Stimulated activated CD4-positive, alpha-beta T cell treated with anti-CD3 and anti-CD28 coated beads, Interleukin-1b, Interleukin-23, amount 100 ng/mL, for 1 hour (primary cell): ENCODE measurements at regions not wholly inside any gene's neighbourhood (a gene's known extent, or its start where the extent isn't known, plus 50 kb on each side); places are given as distances from the start of the nearest gene placed in this dataset.
A peak's percentile ranks its signal among the peaks of the same experiment; 100 is the strongest.

Experiments
- DNase-seq, 2 donors: peaks; one replicate each; pipeline ENCODE4 v3.0.0-alpha.2; 2020; ENCODE audit warnings: low read depth in 2 of 2

GRCh38 chr12:69062621-69063237, 129.8 kb upstream of the CPM start:
- DNase-seq = no peak

GRCh38 chr12:69064734-69065443, 131.9 kb upstream of the CPM start:
- no peak for DNase-seq

- DNase-seq = no peak
Observed at GRCh38 chr12:69065775-69066174, 132.8 kb upstream of the CPM start.

GRCh38 chr12:69066492-69067373, 133.8 kb upstream of the CPM start:
- DNase-seq = no peak

GRCh38 chr12:69067713-69068112, 134.7 kb upstream of the CPM start:
- no peak for DNase-seq

GRCh38 chr12:69068448-69068847, 135.5 kb upstream of the CPM start:
- no peak for DNase-seq

GRCh38 chr12:69069479-69069878, 136.5 kb upstream of the CPM start:
- DNase-seq = no peak

GRCh38 chr12:69070319-69071090, 137.5 kb upstream of the CPM start:
- DNase-seq = peak in 1 of 2 donors; percentile 39

- no peak for DNase-seq
Observed at GRCh38 chr12:69071091-69071370, 138.1 kb upstream of the CPM start.

- no peak for DNase-seq
Observed at GRCh38 chr12:69073035-69073434, 140.1 kb upstream of the CPM start.

- no peak for DNase-seq
Observed at GRCh38 chr12:69074556-69075349, 141.8 kb upstream of the CPM start.

- DNase-seq = no peak
Observed at GRCh38 chr12:69083689-69084088, 150.7 kb upstream of the CPM start.

- DNase-seq = no peak
Observed at GRCh38 chr12:69084816-69085378, 151.9 kb upstream of the CPM start.

GRCh38 chr12:69085852-69086251, 152.9 kb upstream of the CPM start:
- DNase-seq = no peak

GRCh38 chr12:69087986-69088385, 151.4 kb upstream of the CPSF6 start:
- no peak for DNase-seq

GRCh38 chr12:69090722-69091121, 148.6 kb upstream of the CPSF6 start:
- DNase-seq = no peak

GRCh38 chr12:69091442-69092017, 147.8 kb upstream of the CPSF6 start:
- DNase-seq = no peak

GRCh38 chr12:69092137-69092536, 147.2 kb upstream of the CPSF6 start:
- DNase-seq = no peak

- no peak for DNase-seq
Observed at GRCh38 chr12:69094606-69095216, 144.7 kb upstream of the CPSF6 start.
